ENCODE measurements at regions not wholly inside any gene's neighbourhood (a gene's known extent, or its start where the extent isn't known, plus 50 kb on each side); places are given as distances from the start of the nearest gene placed in this dataset.

GRCh38 chr4:107131295-107131694, 95.2 kb upstream of the DKK2 start:
- in situ Hi-C loops (cut with MboI), result no loop called here
- no peak for FAIRE-seq

More at GRCh38 chr4:107131295-107131694, 95.2 kb upstream of the DKK2 start:
- no peaks in the 10 kb centered on the region for H3K27me3 ChIP-seq (replicated peaks in 1 of 2; ENCODE audit: control insufficient read depth in 2 of 2, insufficient read depth in 2 of 2, low read length in 1 of 2)
- H3K4me3 ChIP-seq, result no peak overlapping the region
- POLR2A ChIA-PET, result no interaction called here
- H3K9me3 ChIP-seq (replicated peaks; ENCODE audit: control insufficient read depth, insufficient read depth, low read length), result no peaks in the 10 kb centered on the region
- no peak for TF ChIP-seq IRF5 (IDR thresholded peaks at IDR 0.05; ENCODE audit: borderline replicate concordance)
- TF ChIP-seq CTCF (IDR thresholded peaks at IDR 0.05 in 2 of 3, conservative IDR thresholded peaks at IDR 0.05 in 1 of 3; ENCODE audit: control insufficient read depth in 2 of 3, extremely low read depth in 1 of 3, insufficient read depth in 1 of 3, low read depth in 3 of 3, low read length in 3 of 3), result no peak
- TF ChIP-seq IRF3 (IDR thresholded peaks at IDR 0.05), result no peak
- no peak for TF ChIP-seq RUNX3 (IDR thresholded peaks at IDR 0.05; ENCODE audit: low read length)
- no peak for TF ChIP-seq ZNF24 (IDR thresholded peaks at IDR 0.05)
- TF ChIP-seq RELA (IDR thresholded peaks at IDR 0.05; ENCODE audit: borderline replicate concordance, partially characterized antibody), result no peak
- TF ChIP-seq E2F4 (IDR thresholded peaks at IDR 0.05; ENCODE audit: low read depth, low read length), result no peak
- TF ChIP-seq RCOR1 (conservative IDR thresholded peaks at IDR 0.05; ENCODE audit: low read depth, low read length), result no peak
- TF ChIP-seq ZBTB11 (CRISPR knock-in tag; IDR thresholded peaks at IDR 0.05), result no peak
- no peak for TF ChIP-seq CBX3 (IDR thresholded peaks at IDR 0.05; ENCODE audit: borderline replicate concordance, low read depth)
- TF ChIP-seq ZNF622 (IDR thresholded peaks at IDR 0.05), result no peak
- no peak for TF ChIP-seq PML (IDR thresholded peaks at IDR 0.05; ENCODE audit: low read length)
- TF ChIP-seq MXI1 (IDR thresholded peaks at IDR 0.05; ENCODE audit: low read depth, low read length), result no peak
- no peak for TF ChIP-seq TAF1 (IDR thresholded peaks at IDR 0.05; ENCODE audit: borderline replicate concordance, low read depth, low read length)
- no peaks in the 10 kb centered on the region for H4K20me1 ChIP-seq (ENCODE audit: control insufficient read depth, insufficient read depth)
- no peak overlapping the region for H3K4me2 ChIP-seq (ENCODE audit: control insufficient read depth, insufficient read depth)
- RAD21 ChIA-PET (ENCODE audit: unreplicated experiment), result no interaction called here
- 0% methylated on average over 1 of the region's 1 CpG for WGBS (ENCODE audit: insufficient coverage, insufficient replicate concordance, low lambda C conversion rate, missing lambda C conversion rate)
- no peak overlapping the region for H3K27ac ChIP-seq (ENCODE audit: control insufficient read depth, insufficient read depth)
- H2AFZ ChIP-seq (ENCODE audit: control insufficient read depth, low read depth, low read length), result no peak overlapping the region
- SMC1A ChIA-PET (ENCODE audit: uncharacterized antibody, unreplicated experiment), result no interaction called here
- no peak for ATAC-seq
- no peaks in the 10 kb centered on the region for H3K4me1 ChIP-seq (ENCODE audit: control insufficient read depth, insufficient read depth, low read length)
- intact Hi-C loops (cut with micrococcal nuclease; ENCODE audit: unreplicated experiment), result no loop called here
- H3K36me3 ChIP-seq (ENCODE audit: control insufficient read depth in 2 of 2, insufficient read depth in 2 of 2, low read length in 1 of 2), result no peaks in the 10 kb centered on the region
- no peak for DNase-seq (ENCODE audit: low read depth, low spot score)
- CTCF ChIA-PET, result no interaction called here
- no peak overlapping the region for H3K9ac ChIP-seq (ENCODE audit: control insufficient read depth, insufficient read depth, low read length)
- no peaks in the 10 kb centered on the region for H3K79me2 ChIP-seq (ENCODE audit: control insufficient read depth, insufficient read depth, low read length)
- no TSS peak for BruUV-seq (replicated peaks)
